SW 1271 (cell line): ENCODE measurements at regions not wholly inside any gene's neighbourhood (a gene's known extent, or its start where the extent isn't known, plus 50 kb on each side); places are given as distances from the start of the nearest gene placed in this dataset.

Source experiments
- DNase-seq, 2 experiments: peaks; one replicate each; lab custom pipeline; 2025; lab: John Stamatoyannopoulos, UW

DNA sequence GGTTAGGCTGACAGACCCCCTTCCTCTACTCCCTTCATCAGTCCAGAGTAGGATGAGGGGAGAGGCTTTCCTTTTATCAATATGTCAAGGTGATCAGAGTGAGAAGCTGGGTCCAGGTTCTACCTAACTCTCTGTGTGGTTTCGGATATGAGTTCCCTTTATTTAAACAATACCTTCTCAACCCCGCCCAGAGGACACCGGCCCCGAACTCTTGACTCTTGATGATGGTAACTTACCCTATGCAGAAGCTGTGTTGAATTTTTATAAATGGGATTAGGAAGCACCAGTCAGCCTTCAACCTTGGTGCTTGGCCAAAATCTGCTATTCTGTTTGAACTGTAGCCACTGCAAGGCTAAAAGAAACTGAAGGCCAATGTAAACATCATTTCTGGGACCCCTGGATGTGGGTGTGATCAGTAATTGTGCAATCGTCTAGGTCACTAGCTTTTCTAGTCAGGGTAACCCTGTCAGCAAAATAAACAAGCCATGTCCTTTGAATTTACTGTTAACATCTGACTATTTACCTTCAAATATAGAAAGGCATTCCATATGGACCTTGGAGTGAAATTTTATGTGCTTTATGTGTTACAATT is 398.3 kb downstream of the SEC16B start:
- DNase-seq, result no peak

- DNase-seq, result no peak
Observed at GRCh38 chr1:177571076-177571475, 398.8 kb downstream of the SEC16B start.

DNA sequence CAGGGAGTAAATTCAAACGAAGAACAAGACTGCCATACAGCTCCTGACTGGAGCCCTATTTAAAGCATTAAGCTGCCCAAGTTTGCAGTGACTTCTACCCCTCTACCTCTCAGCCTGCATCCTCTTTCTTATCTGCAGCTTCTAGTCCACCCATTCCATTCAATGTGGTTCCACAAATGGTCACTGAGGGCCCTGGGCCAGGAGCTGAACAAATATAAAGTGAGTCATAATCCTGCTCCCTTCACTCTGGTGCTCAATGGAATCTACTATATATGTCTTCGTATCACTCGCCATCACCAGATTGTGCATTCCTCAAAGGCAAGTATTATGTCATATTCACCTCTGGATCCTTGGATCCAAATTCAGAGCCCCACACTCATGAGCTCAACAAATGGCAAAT is 398.7 kb downstream of the BRINP2 start:
- no peak for DNase-seq

- no peak for DNase-seq
Observed at GRCh38 chr1:177568622-177569021, 397.9 kb downstream of the BRINP2 start.

DNA sequence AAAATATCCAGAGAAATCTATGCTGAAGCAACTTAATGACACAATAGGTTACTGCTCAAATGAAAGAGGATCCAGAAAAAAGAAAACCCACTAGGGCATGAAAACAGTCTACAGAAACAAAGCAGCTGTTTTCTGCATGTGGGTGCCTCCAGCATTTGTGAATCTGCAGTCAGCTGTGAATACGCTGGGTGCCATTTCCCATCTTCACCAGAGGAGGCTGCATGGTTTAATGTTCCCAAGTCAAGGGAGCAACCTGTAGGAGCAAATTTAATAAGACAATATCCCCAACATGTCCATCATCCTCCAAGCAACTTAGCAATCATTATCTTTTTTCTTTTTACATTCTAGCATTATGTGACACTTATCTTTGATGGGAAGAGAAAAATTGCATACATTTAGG is 396.6 kb downstream of the BRINP2 start:
- DNase-seq, result no peak

GRCh38 chr1:177566495-177566894 is 395.7 kb downstream of the BRINP2 start:
- no peak for DNase-seq

- no peak for DNase-seq
Observed at GRCh38 chr1:177561436-177561835, 390.7 kb downstream of the BRINP2 start.

DNA sequence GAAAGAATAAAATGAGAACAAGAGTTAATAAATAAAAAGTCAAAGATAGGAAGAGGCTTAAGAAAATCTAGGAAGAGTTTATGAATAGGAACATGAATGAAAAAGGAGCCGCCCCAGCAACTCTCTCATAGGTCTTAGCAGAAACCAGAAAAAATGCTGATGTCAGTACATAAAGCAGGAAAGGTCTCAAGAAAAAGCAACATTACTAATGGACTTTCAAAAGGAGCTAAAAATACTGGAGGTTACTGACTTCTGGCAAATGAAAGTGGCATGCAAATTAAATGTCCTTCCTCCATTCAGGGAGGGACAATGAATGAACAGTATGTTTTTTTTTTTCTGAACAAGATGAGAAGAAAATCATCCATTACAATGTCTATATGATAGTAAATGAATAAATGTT is 387.6 kb downstream of the BRINP2 start:
- DNase-seq, result no peak

- no peak for DNase-seq
Observed at GRCh38 chr1:177556163-177556562, 385.4 kb downstream of the BRINP2 start.

DNA sequence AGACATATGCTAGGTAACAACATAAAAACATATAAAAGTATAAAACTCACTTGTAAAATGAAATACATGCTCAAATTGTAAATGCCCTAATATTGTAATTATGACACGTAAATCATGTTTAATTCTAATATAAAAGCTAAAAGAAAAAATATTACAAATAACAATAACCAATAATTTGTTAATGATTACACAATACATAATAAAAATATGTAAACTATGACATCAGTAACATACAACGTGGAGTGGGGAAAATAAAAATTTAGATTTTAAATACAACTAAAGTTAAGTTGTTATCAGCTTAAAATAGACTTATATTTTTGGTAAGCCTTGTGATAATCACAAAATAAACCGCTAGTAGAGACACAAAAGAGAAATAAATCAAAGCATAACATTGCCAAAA is 376.4 kb downstream of the BRINP2 start:
- no peak for DNase-seq

GRCh38 chr1:177546346-177546745 is 375.6 kb downstream of the BRINP2 start:
- no peak for DNase-seq

GRCh38 chr1:177526201-177526600 is 355.4 kb downstream of the BRINP2 start:
- no peak for DNase-seq

GRCh38 chr1:177525176-177525575 is 354.4 kb downstream of the BRINP2 start:
- DNase-seq, result no peak

GRCh38 chr1:177517546-177517945 is 346.8 kb downstream of the BRINP2 start:
- no peak for DNase-seq

DNA sequence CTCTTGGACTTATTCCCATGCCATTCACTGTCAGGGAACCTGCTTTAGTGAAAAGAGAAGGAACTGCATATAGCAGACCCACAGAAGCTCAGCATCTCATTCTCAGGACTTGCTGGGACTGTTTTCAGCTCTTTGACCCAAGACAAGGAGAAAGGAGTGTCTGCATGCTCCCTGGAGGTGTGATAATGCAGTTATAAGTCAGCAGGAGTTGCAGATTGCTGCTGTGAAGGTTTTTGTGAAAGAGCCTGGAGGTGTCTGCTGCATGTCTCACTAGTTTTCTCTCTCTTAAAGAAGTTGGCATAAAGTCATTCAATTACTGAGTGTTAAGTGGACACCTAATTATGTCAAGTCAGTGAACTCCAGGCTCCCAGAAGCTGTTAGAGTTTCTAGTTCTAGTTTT is 343.4 kb downstream of the BRINP2 start:
- DNase-seq, result no peak

GRCh38 chr1:177511036-177511435 is 340.3 kb downstream of the BRINP2 start:
- no peak for DNase-seq

DNA sequence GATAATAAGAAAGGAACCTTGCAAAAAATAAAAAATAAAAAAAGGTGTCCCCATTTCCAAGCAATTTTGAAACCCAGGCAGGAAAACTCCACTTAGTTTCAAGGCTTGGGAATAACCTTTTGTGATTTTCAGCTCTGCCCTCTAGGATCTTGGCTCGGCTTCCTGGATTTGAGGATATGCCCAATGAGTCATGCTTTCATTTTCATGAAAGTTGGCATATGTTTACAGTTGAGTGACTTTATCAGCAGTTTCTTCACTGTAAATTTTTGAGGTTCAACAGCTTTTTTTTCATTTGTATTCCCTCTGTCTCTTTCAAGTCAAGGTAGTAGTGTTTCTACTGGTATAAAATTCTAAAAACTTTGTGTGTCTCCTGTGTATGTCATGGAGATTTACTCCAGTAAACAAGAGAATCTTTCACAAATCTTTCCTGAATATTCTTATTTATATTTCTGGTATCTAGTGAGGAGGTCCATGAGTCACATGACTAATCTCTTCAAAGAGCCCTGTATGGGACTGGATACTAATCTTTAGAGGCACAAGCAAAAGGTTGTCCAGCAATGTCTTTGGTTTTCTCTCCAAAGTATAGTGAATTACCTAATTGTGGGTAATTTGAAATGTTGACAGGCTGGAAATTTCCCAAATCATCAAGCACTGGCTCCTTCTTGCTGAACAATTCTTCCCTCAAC is 335.3 kb downstream of the BRINP2 start:
- peak in 1 of 2 experiments; percentile 13 for DNase-seq

DNA sequence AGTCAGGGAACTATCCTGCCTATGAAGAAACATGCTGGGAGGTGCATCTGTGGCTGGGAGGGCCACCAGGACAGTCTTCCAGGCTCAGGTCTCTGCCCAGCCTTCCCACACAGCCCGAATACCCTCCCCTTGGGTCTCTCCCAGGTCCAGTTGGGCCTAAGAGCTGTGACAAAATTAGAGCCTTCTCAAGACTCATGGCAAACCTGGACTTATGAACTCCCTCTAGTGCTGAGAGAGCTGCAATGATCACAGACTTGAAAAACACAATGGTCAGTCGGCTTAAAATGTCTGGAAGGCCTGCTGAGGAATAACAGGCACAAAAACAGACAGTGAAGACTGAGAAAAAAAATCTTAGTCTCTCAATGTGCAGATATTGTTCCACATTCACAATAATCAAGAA is 325.1 kb downstream of the BRINP2 start:
- peak in 1 of 2 experiments; percentile 5 for DNase-seq

DNA sequence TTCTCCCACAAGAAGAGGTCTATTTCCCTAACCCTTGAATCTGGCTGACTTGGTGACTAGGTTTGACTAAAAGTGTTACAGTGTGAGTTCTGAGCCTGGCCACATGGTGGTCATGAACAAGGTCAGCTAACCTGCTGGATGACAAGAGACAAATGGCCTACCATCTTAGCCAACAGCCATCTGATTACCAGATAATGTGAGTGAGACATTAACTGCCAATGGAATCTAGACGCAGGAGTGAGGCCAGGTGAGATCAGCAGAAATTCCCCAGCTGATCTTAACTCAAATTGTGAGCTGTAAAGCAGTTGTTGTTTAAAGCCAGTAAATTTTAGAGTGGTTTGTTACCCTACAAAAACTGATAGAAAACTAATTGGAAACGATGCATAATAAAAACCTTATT is 320.0 kb downstream of the BRINP2 start:
- no peak for DNase-seq

DNA sequence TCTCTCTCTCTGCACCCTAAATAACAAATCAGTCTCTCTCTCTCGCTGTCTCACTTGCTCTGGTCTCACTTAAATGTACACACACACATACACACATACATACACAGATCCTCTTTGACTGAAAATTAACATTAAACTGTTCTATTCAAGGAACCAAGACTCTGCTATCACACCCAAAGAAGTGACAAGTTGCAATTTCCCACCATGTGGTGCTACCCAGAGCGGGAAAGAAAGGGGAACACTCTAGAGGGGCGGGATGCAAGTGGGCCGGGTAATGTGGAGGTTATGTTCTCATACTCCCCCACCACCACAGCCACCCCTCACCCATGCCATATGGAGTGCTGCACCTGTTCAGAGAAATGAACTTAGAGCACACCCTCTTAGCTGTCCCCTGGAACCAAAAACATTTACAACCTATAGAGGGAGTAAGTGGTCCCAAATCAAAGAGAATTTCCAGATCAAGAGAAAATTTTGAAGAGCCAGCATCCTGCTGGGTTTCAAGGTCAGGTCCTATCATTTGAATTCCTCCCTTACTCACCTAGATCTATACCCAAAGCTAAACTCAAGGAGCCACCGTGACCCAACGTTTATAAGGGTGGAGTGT is 319.4 kb downstream of the BRINP2 start:
- DNase-seq, result no peak

DNA sequence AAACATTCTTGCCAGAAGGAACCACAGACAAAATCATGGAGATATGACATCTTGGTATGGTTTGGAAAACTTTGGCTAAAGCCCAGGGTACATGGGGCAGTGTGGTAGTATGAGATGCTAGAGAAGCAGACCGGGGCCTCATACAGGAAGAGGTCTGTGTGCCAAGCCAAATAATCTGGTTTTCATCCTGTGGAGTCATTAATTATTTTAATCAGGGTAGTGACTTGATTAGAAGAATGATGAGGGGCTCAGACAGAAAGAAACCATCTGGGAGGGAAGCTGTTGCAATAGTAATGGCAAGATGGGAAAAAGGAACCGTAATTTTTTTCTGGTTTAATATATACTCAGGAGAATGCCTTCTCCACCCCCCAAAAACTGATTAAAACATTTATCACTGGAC is 318.0 kb downstream of the BRINP2 start:
- no peak for DNase-seq

- no peak for DNase-seq
Observed at GRCh38 chr1:177487481-177487880, 316.7 kb downstream of the BRINP2 start.

DNA sequence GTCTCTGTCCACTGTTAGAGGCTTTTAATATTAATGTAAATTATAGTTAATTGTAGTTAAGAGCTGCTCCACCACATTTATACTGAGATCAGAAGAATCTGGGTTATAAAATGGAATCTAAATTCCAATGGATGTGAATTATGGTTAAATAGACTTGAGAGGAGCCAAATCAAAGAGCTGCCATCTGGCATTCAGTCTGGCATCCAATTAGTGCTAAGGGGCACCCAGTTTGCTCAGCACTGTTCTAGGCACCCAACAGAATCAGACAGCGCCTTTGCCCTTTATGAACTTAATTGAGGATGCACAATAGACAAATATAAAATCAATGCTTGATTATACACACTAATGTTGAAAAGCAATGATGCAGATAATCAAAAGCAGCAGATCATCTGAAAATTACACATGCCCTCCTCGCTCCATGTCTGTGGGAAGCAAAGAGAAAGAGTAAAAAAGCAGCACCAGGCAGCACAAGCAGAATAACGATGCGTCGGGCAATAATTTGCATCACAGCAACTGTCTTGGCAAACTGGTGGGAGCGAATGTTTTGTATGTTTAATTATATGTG is 310.1 kb downstream of the BRINP2 start:
- no peak for DNase-seq
